Cardiac muscle cell (in vitro differentiated cells and primary cell): ENCODE measurements at regions not wholly inside any gene's neighbourhood (a gene's known extent, or its start where the extent isn't known, plus 50 kb on each side); places are given as distances from the start of the nearest gene placed in this dataset.

ENCODE experiments used
- DNase-seq, 2 donors: peaks; one replicate each; pipeline versions ENCODE4 v3.0.0 to v3.0.0-alpha.2; 2010 to 2017; ENCODE audit warnings: low read depth in 1 of 2, low spot score in 1 of 2
- H3K27ac ChIP-seq: fragments of 200-600 bp; sonication (generic); 2 replicates; pipeline ENCODE4 v1.5.1; 2016
- H3K27me3 ChIP-seq: fragments of 200-600 bp; sonication (generic); 2 replicates; pipeline ENCODE4 v1.6.0; 2016; ENCODE audit warnings: control low read depth
- H3K36me3 ChIP-seq: fragments of 200-600 bp; sonication (generic); 2 replicates; pipeline ENCODE4 v1.5.1; 2016; ENCODE audit warnings: control low read depth
- H3K4me1 ChIP-seq: fragments of 200-600 bp; sonication (generic); 2 replicates; pipeline ENCODE4 v1.8.1; 2017; ENCODE audit warnings: low read depth, mild to moderate bottlenecking, mixed run types
- H3K4me3 ChIP-seq: fragments of 200-600 bp; sonication (generic); 2 replicates; pipeline ENCODE4 v1.5.1; 2016; ENCODE audit warnings: mild to moderate bottlenecking
- H3K9me3 ChIP-seq: fragments of 200-600 bp; sonication (generic); 2 replicates; pipeline ENCODE4 v1.5.1; 2017; ENCODE audit warnings: low read depth, mild to moderate bottlenecking, control low read depth
- CTCF ChIP-seq: IDR thresholded peaks from 2 replicates; pipeline ENCODE4 v1.5.1; 2012; ENCODE audit warnings: low read depth, mild to moderate bottlenecking, low read length

GRCh38 chr13:44697058-44697457, 120.9 kb upstream of the TSC22D1 start:
- no peak overlapping the region for H3K4me3 ChIP-seq
- no peaks in the 10 kb centered on the region for H3K36me3 ChIP-seq
- no peaks in the 10 kb centered on the region for H3K4me1 ChIP-seq
- no peaks in the 10 kb centered on the region for H3K9me3 ChIP-seq
- TF ChIP-seq CTCF = no peak
- no peak for DNase-seq
- H3K27me3 ChIP-seq = no peaks in the 10 kb centered on the region
- no peak overlapping the region for H3K27ac ChIP-seq

GRCh38 chr13:44695520-44695919, 119.4 kb upstream of the TSC22D1 start:
- H3K27ac ChIP-seq = no peak overlapping the region
- no peaks in the 10 kb centered on the region for H3K27me3 ChIP-seq
- H3K9me3 ChIP-seq = no peaks in the 10 kb centered on the region
- no peak overlapping the region for H3K4me3 ChIP-seq
- no peaks in the 10 kb centered on the region for H3K4me1 ChIP-seq
- H3K36me3 ChIP-seq = no peaks in the 10 kb centered on the region
- DNase-seq = no peak
- no peak for TF ChIP-seq CTCF

GRCh38 chr13:44694842-44695241, 118.7 kb upstream of the TSC22D1 start:
- DNase-seq = no peak
- H3K4me3 ChIP-seq = no peak overlapping the region

GRCh38 chr13:44694291-44694690, 118.2 kb upstream of the TSC22D1 start:
- no peaks in the 10 kb centered on the region for H3K27me3 ChIP-seq
- no peaks in the 10 kb centered on the region for H3K36me3 ChIP-seq

More at GRCh38 chr13:44694842-44695241, 118.7 kb upstream of the TSC22D1 start:
- TF ChIP-seq CTCF = no peak
- Histone ChIP-seq H3K4me1 (no peaks in the 10 kb centered on the region), H3K36me3 (no peaks in the 10 kb centered on the region), H3K27me3 (no peaks in the 10 kb centered on the region), H3K27ac (no peak overlapping the region), H3K9me3 (no peaks in the 10 kb centered on the region)

GRCh38 chr13:44693156-44693764, 117.1 kb upstream of the TSC22D1 start:
- H3K4me1 ChIP-seq = no peaks in the 10 kb centered on the region
- DNase-seq = no peak
- no peaks in the 10 kb centered on the region for H3K9me3 ChIP-seq
- TF ChIP-seq CTCF = no peak
- H3K27me3 ChIP-seq = no peaks in the 10 kb centered on the region
- H3K4me3 ChIP-seq = no peak overlapping the region
- H3K27ac ChIP-seq = no peak overlapping the region
- H3K36me3 ChIP-seq = no peaks in the 10 kb centered on the region

More at GRCh38 chr13:44694291-44694690, 118.2 kb upstream of the TSC22D1 start:
- no peak for TF ChIP-seq CTCF
- H3K9me3 ChIP-seq = no peaks in the 10 kb centered on the region
- no peak for DNase-seq
- no peak overlapping the region for H3K4me3 ChIP-seq
- H3K4me1 ChIP-seq = no peaks in the 10 kb centered on the region
- H3K27ac ChIP-seq = no peak overlapping the region
